Fibroblast of upper back skin (primary cell): ENCODE measurements at regions not wholly inside any gene's neighbourhood (a gene's known extent, or its start where the extent isn't known, plus 50 kb on each side); places are given as distances from the start of the nearest gene placed in this dataset.

ENCODE experiments used
- DNase-seq: peaks from one replicate; pipeline ENCODE4 v3.0.0-alpha.2; 2013

DNA sequence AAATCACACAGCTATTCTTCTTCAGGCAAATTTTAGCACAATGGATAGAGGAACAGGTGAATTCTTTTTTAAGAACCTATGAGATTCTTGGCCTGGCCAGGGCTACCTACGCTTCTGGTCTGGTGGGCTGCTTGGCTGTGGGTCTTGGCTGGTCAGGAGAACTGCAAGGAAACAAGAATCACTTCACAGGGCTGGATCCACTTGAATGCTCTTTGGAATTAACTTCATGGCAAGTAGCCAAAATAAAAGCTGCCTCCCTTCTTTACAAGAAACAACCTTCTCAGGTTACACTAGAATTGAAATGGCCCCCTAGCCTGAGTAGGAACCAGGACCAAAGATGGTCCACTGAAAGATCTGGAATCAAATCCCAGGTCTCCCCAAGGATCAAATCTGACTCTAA is 519.1 kb downstream of the IQCM start:
- no peak for DNase-seq

- DNase-seq = no peak
Observed at GRCh38 chr4:149296084-149296483, 519.6 kb downstream of the IQCM start.

- no peak for DNase-seq
Observed at GRCh38 chr4:149294601-149295000, 521.0 kb downstream of the IQCM start.

DNA sequence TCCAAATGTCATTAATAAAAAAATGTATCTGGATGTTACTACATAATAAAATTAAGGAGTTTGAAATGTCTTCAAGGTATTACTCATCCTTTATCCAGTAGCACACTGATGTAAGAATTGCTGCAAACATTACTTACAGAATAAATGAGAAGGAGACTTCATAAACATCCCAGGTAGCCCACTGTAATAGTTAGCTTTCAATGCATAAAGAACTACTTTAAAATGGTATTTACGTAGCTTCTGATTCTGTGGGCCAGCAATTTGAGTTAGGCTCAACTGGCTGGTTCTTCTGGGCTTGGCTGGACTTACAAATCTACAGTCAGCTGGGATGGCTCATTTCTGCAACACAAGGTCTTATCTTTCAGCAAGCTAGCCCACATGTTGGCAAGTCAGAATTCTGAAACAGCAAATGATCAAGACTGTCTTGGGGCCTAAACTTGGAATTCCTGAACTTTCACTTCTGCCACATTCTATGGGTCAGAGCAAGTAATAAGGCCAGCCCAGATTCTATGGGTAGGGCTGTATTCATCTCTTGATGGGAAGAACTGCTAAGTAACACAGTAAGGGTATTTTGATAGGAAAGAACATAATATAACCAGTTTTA is 522.5 kb downstream of the IQCM start:
- DNase-seq = peak; percentile 1

GRCh38 chr4:149292425-149293007 is 523.1 kb downstream of the IQCM start:
- DNase-seq = peak; percentile 3

GRCh38 chr4:149291463-149291862 is 524.2 kb downstream of the IQCM start:
- DNase-seq = peak; percentile 48

DNA sequence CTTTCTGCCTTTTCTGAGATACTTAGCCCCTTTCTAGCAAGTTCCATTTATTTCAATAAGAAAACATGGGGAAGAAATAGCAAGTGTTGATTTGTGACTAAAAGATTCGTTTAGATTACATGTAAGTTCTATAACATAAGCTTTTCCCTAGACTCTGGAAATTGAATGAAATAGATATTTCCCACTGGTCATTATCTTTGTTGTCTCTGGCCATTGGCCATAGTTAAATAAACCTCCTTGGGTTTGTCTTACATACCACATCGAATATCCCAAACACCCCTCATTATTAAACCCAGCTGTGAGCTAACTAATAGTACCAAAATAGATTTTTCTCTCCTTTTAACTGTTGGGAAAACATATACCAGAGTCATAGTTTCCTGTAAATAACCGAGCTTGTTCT is 534.8 kb downstream of the IQCM start:
- peak; percentile 15 for DNase-seq

DNA sequence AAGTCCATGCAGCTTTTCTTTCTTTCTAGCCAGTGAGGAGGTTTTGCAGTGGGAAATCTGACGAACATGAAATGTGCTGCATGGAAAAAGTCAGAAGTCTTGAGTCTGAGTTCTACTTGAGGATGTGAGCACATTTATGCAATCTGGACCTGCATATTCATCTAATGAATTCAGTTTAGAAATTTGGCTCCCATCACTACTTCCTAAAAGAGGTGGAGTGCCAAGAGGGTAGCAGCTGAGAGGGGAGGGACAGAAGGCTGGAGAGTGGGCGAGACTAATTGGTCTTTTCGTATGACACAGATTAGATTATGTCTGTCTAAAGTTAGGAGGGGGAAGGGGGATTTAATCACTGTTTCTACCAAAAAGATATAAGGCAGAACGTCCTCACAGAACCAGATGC is 535.9 kb downstream of the IQCM start:
- no peak for DNase-seq

DNA sequence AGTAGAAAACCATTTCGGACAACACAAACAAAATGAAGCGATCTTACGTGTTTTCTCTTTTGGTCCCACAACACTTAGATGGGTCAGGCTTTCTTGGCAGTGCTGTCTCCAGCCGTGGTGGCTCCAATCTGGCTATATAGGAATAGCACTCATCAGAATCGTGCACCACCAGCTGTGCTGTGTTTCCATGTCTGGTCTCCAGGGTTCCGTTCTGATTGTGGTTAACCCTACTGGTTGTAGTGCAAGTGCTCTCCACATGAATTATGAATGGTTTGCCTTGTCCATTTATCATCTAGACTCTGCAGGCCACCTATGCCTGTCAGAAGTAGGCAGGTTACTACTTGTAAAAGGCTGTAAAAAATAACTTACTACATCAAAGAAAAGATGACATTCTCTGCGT is 536.3 kb downstream of the IQCM start:
- DNase-seq = no peak

DNA sequence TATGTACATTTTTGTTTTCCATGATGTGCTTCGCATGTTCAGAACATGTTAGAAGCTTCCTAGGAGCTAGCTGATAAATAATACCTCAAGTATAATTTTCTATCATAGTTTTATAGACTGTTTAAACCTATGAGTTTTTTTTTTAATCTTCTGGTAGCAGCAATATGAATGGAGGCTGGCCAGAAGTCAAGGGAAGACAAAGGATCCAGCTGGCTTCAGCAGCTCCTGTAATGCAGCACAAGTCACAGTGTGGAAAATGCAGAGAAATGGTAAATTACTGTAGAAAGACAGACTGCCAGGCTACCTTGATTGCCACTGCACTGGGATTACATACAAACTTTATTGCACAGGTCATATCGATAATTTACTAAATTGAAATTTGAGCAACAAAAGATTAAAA is 537.9 kb downstream of the IQCM start:
- no peak for DNase-seq

- DNase-seq = no peak
Observed at GRCh38 chr4:149269835-149270234, 545.8 kb downstream of the IQCM start.

DNA sequence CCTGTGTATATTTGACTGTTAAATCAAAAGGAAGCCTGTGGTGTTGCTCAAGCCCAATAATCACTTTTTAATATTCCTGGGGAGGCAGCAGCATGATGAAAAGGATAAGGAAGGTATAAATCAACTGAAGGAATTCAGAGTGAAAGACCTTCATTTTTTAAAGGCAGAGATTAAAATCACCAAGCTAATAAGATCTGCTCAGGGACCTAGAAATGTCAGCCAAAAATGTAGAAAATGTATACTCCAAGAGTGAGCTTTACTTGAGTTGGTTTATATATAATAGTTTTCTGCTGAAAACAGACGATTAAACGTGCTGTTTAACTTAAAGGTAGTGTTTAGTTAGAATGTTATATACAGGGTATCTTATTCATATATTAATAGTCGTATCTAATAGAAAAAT is 549.3 kb downstream of the IQCM start:
- DNase-seq = peak; percentile 46

- DNase-seq = no peak
Observed at GRCh38 chr4:149265645-149266044, 550.0 kb downstream of the IQCM start.

DNA sequence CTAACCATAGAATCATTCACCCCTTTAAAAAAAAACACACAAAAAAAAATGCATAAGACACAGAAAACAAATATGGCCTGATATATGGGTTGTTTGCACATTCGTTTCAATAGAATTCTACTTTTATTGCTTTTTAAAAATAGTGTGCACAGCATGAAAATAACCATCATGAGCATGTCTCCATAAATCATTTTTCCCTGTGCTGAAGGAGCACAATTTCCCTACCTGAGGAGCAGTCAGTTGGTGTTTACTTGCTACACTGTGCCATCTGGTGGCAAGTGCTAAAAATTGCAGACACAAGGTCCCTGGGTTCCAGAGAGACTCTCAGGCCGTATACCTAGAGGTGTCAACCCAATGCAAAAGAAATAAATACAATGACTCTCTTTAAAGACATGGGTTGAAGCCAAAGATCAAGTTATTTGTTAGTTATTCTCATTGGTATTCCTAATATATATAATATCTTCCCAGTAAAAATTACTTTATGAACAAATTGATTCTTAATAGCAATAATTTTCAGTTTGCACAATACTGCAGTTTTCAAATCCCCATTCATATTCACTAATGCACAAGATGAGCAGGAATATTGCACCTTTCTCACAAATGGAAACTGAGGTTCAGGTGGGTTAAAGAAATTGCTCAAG is 551.4 kb downstream of the IQCM start:
- DNase-seq = peak; percentile 78

- DNase-seq = peak; percentile 8
Observed at GRCh38 chr4:149248191-149248764, 567.4 kb downstream of the IQCM start.

DNA sequence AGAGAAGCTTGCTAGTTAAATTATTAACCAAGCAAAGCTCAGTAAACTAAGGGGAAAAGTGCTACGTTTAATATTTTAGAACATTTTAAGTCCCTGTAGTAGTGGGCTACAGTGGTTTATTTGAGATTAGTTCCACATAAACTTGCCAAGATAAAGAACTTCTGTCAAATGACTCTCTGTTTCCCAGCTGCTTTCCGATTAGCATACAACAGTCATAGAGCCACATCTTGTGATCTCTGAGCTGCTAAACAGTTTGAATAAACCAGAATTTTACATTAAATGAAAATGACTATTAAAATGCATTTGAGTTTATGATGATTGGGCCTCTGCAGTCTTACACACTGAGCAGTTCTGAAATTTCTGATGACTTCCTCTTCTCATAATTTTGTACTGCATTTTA is 568.5 kb downstream of the IQCM start:
- DNase-seq = no peak

DNA sequence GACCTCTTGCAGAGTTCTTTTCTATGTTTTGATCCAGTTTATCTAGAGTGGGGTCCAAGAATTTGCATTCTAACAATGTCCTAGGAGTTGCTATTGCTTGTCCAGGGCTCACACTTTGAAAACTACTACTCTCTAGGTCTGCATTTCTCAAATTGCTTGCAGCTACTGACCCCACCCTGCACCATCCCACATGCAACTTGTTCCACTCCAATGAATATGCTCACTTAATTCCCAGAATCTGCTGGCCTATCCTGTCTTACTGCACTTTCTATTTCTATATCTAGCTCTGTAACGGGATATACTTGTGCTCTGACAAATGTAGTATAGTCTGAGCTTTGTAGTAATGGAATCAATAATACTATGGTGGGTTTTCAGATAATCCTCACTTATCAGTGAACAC is 570.3 kb downstream of the IQCM start:
- no peak for DNase-seq

DNA sequence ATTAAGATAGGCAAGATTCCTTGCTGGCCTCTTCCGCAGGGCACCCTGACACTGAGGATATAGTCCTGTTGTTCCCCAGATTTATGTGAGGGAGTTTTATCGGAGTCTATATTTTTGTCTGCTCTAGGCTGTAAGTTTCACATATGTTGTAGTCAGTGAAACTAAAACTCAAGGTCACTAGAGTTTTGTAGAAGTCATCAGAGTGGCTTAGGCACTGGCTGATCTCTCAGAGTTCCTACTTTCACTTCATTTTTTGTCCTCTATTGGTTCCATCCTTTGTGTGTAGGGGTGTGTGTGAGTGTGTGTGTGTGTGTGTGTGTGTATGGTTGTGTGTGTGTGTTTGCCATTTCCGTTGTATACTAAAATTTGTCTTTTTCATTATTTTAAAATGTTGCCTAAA is 577.5 kb downstream of the IQCM start:
- no peak for DNase-seq

DNA sequence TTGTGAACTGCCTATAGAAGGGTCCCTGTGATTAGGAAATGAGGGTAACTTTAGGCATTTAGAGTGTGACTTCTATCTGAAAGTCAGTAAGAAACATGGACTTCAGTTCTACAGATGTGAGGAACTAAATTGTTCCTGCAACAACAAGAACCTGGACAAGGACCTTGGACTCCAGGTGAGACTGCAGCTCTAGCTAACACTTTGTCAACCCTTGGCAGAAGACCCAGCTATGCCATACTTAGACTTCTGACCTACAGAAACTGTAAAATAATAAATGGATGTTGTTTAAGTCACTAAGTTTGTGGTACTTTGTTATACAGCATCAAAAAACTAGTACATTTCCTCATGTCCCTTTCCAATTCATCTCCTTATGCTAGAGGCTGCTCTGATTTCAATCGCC is 580.8 kb downstream of the IQCM start:
- no peak for DNase-seq

GRCh38 chr4:149223659-149224058 is 592.0 kb downstream of the IQCM start:
- DNase-seq = peak; percentile 80

DNA sequence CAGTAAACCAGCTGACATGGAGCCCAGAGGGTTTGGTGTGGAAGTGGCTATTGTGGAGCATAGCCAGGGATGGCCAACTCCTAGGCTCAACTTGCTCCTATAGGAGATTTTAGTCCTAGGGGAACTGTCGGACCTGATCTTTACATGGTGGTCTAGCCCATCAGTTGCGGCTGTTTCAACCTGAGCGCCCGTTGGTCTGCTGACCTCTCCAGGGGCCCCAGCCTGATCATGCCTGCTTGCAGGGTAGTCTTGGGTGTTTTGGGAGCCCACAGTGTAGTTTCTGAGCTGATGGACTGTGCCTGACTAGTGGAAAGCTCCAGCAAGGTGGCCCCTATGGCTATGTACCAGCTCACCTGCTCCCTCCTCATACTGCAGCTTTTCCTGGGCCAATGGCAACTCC is 597.0 kb downstream of the IQCM start:
- no peak for DNase-seq

DNA sequence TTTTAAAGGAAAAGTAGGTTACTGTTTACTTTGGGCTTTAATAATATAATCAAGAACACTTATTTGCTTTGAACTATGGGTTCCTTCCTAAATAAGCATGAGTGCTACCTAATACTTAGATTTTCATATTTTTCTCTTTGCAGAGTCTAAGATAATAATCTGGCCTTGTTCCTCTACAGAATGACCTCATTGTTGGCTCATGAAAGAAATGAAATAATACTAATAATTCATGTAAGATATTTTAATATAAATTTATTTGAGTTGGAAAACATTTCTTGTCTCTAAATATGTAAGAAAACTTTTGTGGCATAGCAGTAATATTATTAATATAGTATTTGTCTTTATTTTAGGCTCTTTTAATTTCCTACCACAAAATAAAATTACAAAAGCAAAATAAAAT is 601.3 kb downstream of the IQCM start:
- no peak for DNase-seq

DNA sequence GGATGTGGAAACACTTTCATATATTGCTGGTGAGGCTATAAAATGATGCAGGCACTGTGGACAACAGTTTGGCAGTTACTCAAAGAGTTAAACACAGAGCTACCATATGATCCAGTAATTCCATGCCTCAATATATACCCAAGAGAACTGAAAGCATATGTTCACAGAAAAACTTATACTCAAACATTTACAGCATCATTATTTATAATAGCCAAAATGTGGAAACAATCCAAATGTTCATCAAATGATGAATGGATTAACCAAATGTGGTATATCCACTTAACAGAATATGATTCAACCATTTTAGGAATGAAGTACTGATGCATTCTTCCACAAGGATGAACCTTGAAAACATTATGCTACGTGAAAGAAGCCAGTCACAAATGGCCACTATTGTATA is 603.8 kb downstream of the IQCM start:
- peak; percentile 86 for DNase-seq

DNA sequence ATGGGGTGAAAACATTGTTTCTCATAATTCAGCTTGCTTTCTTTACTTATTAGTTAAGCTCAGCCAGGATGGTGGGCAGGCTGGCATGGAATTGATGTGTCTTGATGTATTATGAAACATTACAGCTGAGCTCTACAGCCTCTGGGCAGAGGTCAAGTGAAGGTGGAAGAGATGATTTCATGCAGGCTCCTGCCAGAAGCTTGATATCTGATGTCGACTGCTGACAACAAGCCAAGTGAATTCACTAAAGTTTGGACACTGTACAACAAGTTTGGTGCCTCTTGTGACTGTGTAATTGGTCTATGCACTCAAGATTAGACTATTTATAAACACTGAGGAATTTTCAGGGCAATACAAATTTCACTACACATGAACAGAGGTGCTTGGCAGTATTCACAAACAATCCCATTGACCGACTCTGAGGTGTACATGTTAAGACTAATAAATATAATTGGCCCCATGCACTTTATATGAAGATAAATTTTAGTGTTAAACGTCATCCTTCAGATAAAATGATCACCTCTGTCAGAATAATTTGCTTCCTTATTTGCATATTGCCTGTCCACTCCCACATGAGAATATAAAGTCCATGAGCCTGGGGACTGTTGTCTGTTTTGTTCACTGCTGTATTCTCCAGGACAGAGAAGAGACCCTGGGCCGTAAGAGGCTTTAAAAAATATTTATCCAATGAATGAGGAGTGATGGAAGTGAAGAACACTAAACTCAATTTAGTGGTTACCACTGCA is 612.2 kb downstream of the IQCM start:
- DNase-seq = peak; percentile 56
